ENCODE measurements at regions not wholly inside any gene's neighbourhood (a gene's known extent, or its start where the extent isn't known, plus 50 kb on each side); places are given as distances from the start of the nearest gene placed in this dataset.

- no peak for TF ChIP-seq POLR2A (IDR thresholded peaks at IDR 0.05)
- no peak for TF ChIP-seq EP300 (IDR thresholded peaks at IDR 0.05)
- no peak for TF ChIP-seq CTCF (IDR thresholded peaks at IDR 0.05)
Observed at GRCh38 chr10:106479636-106480035, 684.9 kb downstream of the SORCS1 start.
